ENCODE measurements at regions not wholly inside any gene's neighbourhood (a gene's known extent, or its start where the extent isn't known, plus 50 kb on each side); places are given as distances from the start of the nearest gene placed in this dataset.

DNA sequence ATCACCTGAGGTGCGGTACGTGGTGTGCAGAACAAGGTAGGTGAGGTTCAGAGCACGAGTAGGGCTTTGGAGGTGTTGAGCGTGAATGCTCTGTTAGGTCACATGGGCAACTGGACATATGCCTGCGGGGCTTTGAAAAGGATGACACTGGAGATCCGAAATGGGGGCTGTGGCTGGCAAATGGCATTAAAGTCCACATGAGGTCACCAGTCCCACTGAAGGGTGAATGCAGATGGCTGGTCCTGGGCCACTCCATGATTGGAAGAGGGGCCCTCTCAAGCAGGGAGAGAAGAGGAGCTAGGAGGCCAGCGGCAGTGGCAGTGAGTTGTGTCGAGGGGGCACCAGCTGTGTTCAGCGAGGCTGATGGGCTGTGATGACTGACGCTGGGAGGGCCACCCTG is 254.9 kb upstream of the SHH start:
- no peak overlapping the region for H2BK15ac ChIP-seq (ENCODE audit: low read length)
- no peak overlapping the region for H3K9ac ChIP-seq (ENCODE audit: low read depth, low read length, poor library complexity)
- no peak overlapping the region for H2BK120ac ChIP-seq (ENCODE audit: low read depth, low read length)
- H3K27ac ChIP-seq (replicated peaks; ENCODE audit: low read length) = no peak overlapping the region
- peak overlapping the region in 1 of 2 donors; percentile 24 for H3K4me3 ChIP-seq (ENCODE audit: low read length in 2 of 2)
- no peak overlapping the region for H2AK5ac ChIP-seq (ENCODE audit: low read depth, low read length)
- no peak overlapping the region for H4K91ac ChIP-seq (ENCODE audit: low read depth, low read length, poor library complexity)
- no CpG with 5 or more reads among the region's 10 CpGs for WGBS, 2 donors (ENCODE audit: extremely low coverage in 2 of 2, insufficient read length in 2 of 2, insufficient replicate concordance in 1 of 2)
- no peak overlapping the region for H3K23ac ChIP-seq (ENCODE audit: low read depth, low read length, poor library complexity)
- H3K79me1 ChIP-seq (ENCODE audit: low read depth, low read length) = no peaks in the 10 kb centered on the region
- peaks cover 0 to 2% of the 10 kb centered on the region in 2 donors for H3K9me3 ChIP-seq (replicated peaks in 1 of 2; ENCODE audit: control insufficient read depth in 2 of 2, insufficient read depth in 1 of 2, low read depth in 1 of 2, low read length in 2 of 2)
- no peak for DNase-seq (ENCODE audit: low spot score)
- H4K8ac ChIP-seq (ENCODE audit: low read depth, low read length) = no peak overlapping the region
- H2BK5ac ChIP-seq (ENCODE audit: low read length) = no peak overlapping the region
- H2BK12ac ChIP-seq (ENCODE audit: low read length) = no peak overlapping the region
- H3K4me2 ChIP-seq (ENCODE audit: insufficient read depth, low read length, poor library complexity, severe bottlenecking) = no peak overlapping the region
- H3K4ac ChIP-seq (ENCODE audit: low read length) = no peak overlapping the region
- peaks cover 0 to 6% of the 10 kb centered on the region in 2 donors for H3K4me1 ChIP-seq (ENCODE audit: control insufficient read depth in 2 of 2, insufficient read depth in 1 of 2, low read depth in 1 of 2, low read length in 2 of 2)
- no peaks in the 10 kb centered on the region for H3K36me3 ChIP-seq (replicated peaks in 1 of 2; ENCODE audit: control insufficient read depth in 2 of 2, insufficient read depth in 2 of 2, low read length in 2 of 2)
- no peak overlapping the region for H3K14ac ChIP-seq (ENCODE audit: low read length)
- peak overlapping the region; percentile 55 for H3K18ac ChIP-seq (ENCODE audit: low read length)
- no peak overlapping the region for H2AFZ ChIP-seq (ENCODE audit: low read length)
- H3K27me3 ChIP-seq (ENCODE audit: control insufficient read depth in 3 of 3, insufficient read depth in 3 of 3, low read depth in 1 of 3, low read length in 3 of 3) = no peaks in the 10 kb centered on the region

DNA sequence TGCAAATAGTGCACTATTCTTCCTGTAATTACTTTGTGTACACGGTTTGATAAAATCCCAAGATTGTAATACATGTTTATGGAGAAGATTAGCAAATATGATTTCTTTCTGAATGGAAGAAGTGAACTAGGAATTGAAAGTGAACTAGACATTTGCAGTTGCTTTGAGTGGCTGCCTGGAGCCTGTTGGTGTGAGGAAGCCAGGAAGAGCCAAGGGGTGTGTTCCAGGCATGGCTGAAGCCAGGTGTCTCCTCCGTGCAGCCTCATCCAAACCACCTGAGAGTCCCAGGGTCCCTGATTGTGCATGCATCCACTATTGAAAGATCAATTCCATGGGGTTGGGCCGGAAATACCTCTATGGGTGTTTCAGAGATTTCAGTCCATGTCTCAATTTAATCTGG is 253.1 kb upstream of the SHH start:
- peaks cover 0 to 6% of the 10 kb centered on the region in 2 donors for H3K4me1 ChIP-seq (ENCODE audit: control insufficient read depth in 2 of 2, insufficient read depth in 1 of 2, low read depth in 1 of 2, low read length in 2 of 2)
- H3K23ac ChIP-seq (ENCODE audit: low read depth, low read length, poor library complexity) = no peak overlapping the region
- DNase-seq (ENCODE audit: low spot score) = no peak
- H2BK5ac ChIP-seq (ENCODE audit: low read length) = no peak overlapping the region
- H4K91ac ChIP-seq (ENCODE audit: low read depth, low read length, poor library complexity) = no peak overlapping the region
- H2BK120ac ChIP-seq (ENCODE audit: low read depth, low read length) = no peak overlapping the region
- no peaks in the 10 kb centered on the region for H3K27me3 ChIP-seq (ENCODE audit: control insufficient read depth in 3 of 3, insufficient read depth in 3 of 3, low read depth in 1 of 3, low read length in 3 of 3)
- H2AFZ ChIP-seq (ENCODE audit: low read length) = no peak overlapping the region
- no peaks in the 10 kb centered on the region for H3K36me3 ChIP-seq (replicated peaks in 1 of 2; ENCODE audit: control insufficient read depth in 2 of 2, insufficient read depth in 2 of 2, low read length in 2 of 2)
- H4K8ac ChIP-seq (ENCODE audit: low read depth, low read length) = no peak overlapping the region
- peaks cover 2% of the 10 kb centered on the region for H3K79me1 ChIP-seq (ENCODE audit: low read depth, low read length)
- no peak overlapping the region for H3K4me3 ChIP-seq (ENCODE audit: low read length in 2 of 2)
- no peak overlapping the region for H3K4ac ChIP-seq (ENCODE audit: low read length)
- H3K9ac ChIP-seq (ENCODE audit: low read depth, low read length, poor library complexity) = no peak overlapping the region
- no peak overlapping the region for H3K14ac ChIP-seq (ENCODE audit: low read length)
- peaks cover 0 to 9% of the 10 kb centered on the region in 2 donors for H3K9me3 ChIP-seq (replicated peaks in 1 of 2; ENCODE audit: control insufficient read depth in 2 of 2, insufficient read depth in 1 of 2, low read depth in 1 of 2, low read length in 2 of 2)
- H2BK12ac ChIP-seq (ENCODE audit: low read length) = no peak overlapping the region
- no peak overlapping the region for H3K18ac ChIP-seq (ENCODE audit: low read length)
- no peak overlapping the region for H2AK5ac ChIP-seq (ENCODE audit: low read depth, low read length)
- H3K4me2 ChIP-seq (ENCODE audit: insufficient read depth, low read length, poor library complexity, severe bottlenecking) = no peak overlapping the region
- H2BK15ac ChIP-seq (ENCODE audit: low read length) = no peak overlapping the region
- H3K27ac ChIP-seq (replicated peaks; ENCODE audit: low read length) = no peak overlapping the region
- whole genome bisulfite sequencing, 2 donors (ENCODE audit: extremely low coverage in 2 of 2, insufficient read length in 2 of 2, insufficient replicate concordance in 1 of 2) = no CpG with 5 or more reads among the region's 3 CpGs

DNA sequence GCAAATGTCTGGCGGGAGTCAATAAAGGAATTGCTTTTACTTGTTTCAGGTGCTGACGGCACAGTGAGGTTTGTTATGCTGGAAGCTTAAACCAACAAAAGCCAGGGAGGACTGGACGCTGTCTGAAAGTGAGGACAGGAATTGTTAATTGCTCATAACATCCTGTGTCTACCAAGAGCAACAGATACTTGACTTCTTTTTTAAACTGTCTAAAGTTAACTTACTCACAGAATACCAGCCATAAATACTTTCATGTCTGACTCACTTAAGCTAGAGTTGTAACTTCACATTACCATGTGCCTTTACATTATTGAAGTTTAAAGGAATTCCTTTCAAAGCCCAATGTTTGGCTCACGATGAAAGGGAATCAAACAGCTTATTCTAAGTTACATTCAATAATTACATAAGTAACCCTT is 252.7 kb upstream of the SHH start:
- no CpG with 5 or more reads among the region's 4 CpGs for WGBS, 2 donors (ENCODE audit: extremely low coverage in 2 of 2, insufficient read length in 2 of 2, insufficient replicate concordance in 1 of 2)
- Histone ChIP-seq H2BK120ac (ENCODE audit: low read depth, low read length) (no peak overlapping the region), H2BK12ac (ENCODE audit: low read length) (no peak overlapping the region), H3K4me1 (ENCODE audit: control insufficient read depth in 2 of 2, insufficient read depth in 1 of 2, low read depth in 1 of 2, low read length in 2 of 2) (peaks cover 0 to 6% of the 10 kb centered on the region in 2 donors), H3K9ac (ENCODE audit: low read depth, low read length, poor library complexity) (no peak overlapping the region), H4K8ac (ENCODE audit: low read depth, low read length) (no peak overlapping the region), H3K4ac (ENCODE audit: low read length) (no peak overlapping the region), H2BK15ac (ENCODE audit: low read length) (no peak overlapping the region), H3K27ac (replicated peaks; ENCODE audit: low read length) (no peak overlapping the region), H3K36me3 (replicated peaks in 1 of 2; ENCODE audit: control insufficient read depth in 2 of 2, insufficient read depth in 2 of 2, low read length in 2 of 2) (no peaks in the 10 kb centered on the region), H3K9me3 (replicated peaks in 1 of 2; ENCODE audit: control insufficient read depth in 2 of 2, insufficient read depth in 1 of 2, low read depth in 1 of 2, low read length in 2 of 2) (peaks cover 0 to 9% of the 10 kb centered on the region in 2 donors), H3K23ac (ENCODE audit: low read depth, low read length, poor library complexity) (no peak overlapping the region), H2AK5ac (ENCODE audit: low read depth, low read length) (no peak overlapping the region), H3K14ac (ENCODE audit: low read length) (no peak overlapping the region), H3K18ac (ENCODE audit: low read length) (no peak overlapping the region), H3K27me3 (ENCODE audit: control insufficient read depth in 3 of 3, insufficient read depth in 3 of 3, low read depth in 1 of 3, low read length in 3 of 3) (no peaks in the 10 kb centered on the region), H3K4me2 (ENCODE audit: insufficient read depth, low read length, poor library complexity, severe bottlenecking) (no peak overlapping the region), H2AFZ (ENCODE audit: low read length) (no peak overlapping the region), H3K4me3 (ENCODE audit: low read length in 2 of 2) (no peak overlapping the region), H2BK5ac (ENCODE audit: low read length) (no peak overlapping the region), H4K91ac (ENCODE audit: low read depth, low read length, poor library complexity) (no peak overlapping the region), H3K79me1 (ENCODE audit: low read depth, low read length) (peaks cover 2% of the 10 kb centered on the region)
- no peak for DNase-seq (ENCODE audit: low spot score)

DNA sequence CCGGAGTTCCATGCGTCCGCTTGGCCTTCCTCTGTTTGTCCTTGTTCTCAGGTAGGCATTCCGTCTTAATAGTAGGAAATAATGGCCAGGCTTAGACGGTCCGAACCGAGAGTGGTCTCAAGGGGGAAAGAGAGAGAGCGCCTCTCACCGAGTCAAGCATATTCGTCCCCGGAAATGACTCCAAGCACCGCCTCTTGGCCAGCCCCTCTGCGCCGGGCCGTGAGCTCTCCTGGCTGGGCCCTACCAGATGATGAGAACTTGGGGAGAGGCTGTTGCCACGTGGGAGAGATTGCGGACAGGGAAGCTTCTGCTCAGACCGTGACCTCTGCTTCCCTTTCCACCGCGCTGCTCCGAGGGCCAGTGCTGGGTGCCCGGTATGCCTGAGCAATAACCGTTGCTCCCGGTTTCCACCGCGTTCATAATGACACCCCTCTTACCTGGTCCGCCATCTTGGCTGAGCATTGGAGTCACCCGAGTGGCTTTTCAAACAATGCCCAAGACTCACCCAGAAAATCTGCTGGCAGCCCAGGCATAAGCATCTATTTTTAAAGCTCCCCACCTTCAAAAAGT is 251.1 kb upstream of the SHH start:
- WGBS, 2 donors (ENCODE audit: extremely low coverage in 2 of 2, insufficient read length in 2 of 2, insufficient replicate concordance in 1 of 2) = no CpG with 5 or more reads among the region's 28 CpGs
- no peak overlapping the region for H3K4me3 ChIP-seq (ENCODE audit: low read length in 2 of 2)
- no peak overlapping the region for H4K8ac ChIP-seq (ENCODE audit: low read depth, low read length)
- no peak overlapping the region for H2BK15ac ChIP-seq (ENCODE audit: low read length)
- no peak overlapping the region for H3K4me2 ChIP-seq (ENCODE audit: insufficient read depth, low read length, poor library complexity, severe bottlenecking)
- no peak overlapping the region for H3K14ac ChIP-seq (ENCODE audit: low read length)
- peak overlapping the region; percentile 6 for H3K18ac ChIP-seq (ENCODE audit: low read length)
- no peaks in the 10 kb centered on the region for H3K27me3 ChIP-seq (ENCODE audit: control insufficient read depth in 3 of 3, insufficient read depth in 3 of 3, low read depth in 1 of 3, low read length in 3 of 3)
- no peak overlapping the region for H3K4ac ChIP-seq (ENCODE audit: low read length)
- DNase-seq (ENCODE audit: low spot score) = no peak
- H4K91ac ChIP-seq (ENCODE audit: low read depth, low read length, poor library complexity) = no peak overlapping the region
- H3K9ac ChIP-seq (ENCODE audit: low read depth, low read length, poor library complexity) = no peak overlapping the region
- H3K79me1 ChIP-seq (ENCODE audit: low read depth, low read length) = peaks cover 2% of the 10 kb centered on the region
- H3K27ac ChIP-seq (replicated peaks; ENCODE audit: low read length) = no peak overlapping the region
- H3K4me1 ChIP-seq (ENCODE audit: control insufficient read depth in 2 of 2, insufficient read depth in 1 of 2, low read depth in 1 of 2, low read length in 2 of 2) = peaks cover 0 to 6% of the 10 kb centered on the region in 2 donors
- H3K23ac ChIP-seq (ENCODE audit: low read depth, low read length, poor library complexity) = no peak overlapping the region
- H2AFZ ChIP-seq (ENCODE audit: low read length) = no peak overlapping the region
- H2BK12ac ChIP-seq (ENCODE audit: low read length) = no peak overlapping the region
- H2AK5ac ChIP-seq (ENCODE audit: low read depth, low read length) = peak overlapping the region; percentile 22
- no peaks in the 10 kb centered on the region for H3K36me3 ChIP-seq (replicated peaks in 1 of 2; ENCODE audit: control insufficient read depth in 2 of 2, insufficient read depth in 2 of 2, low read length in 2 of 2)
- H3K9me3 ChIP-seq (replicated peaks in 1 of 2; ENCODE audit: control insufficient read depth in 2 of 2, insufficient read depth in 1 of 2, low read depth in 1 of 2, low read length in 2 of 2) = peaks cover 0 to 9% of the 10 kb centered on the region in 2 donors
- no peak overlapping the region for H2BK120ac ChIP-seq (ENCODE audit: low read depth, low read length)
- H2BK5ac ChIP-seq (ENCODE audit: low read length) = no peak overlapping the region
